Endometrium (tissue), 2 donors: ENCODE measurements at regions not wholly inside any gene's neighbourhood (a gene's known extent, or its start where the extent isn't known, plus 50 kb on each side); places are given as distances from the start of the nearest gene placed in this dataset.

Experiments
- FAIRE-seq: peaks from 2 replicates; lab custom pipeline; 2012; peaks lifted over from hg19 to GRCh38; lab: Jason Lieb, UNC
- donor health status: control.
- donor health status: control.

GRCh38 chr3:27861046-27862036 is 139.2 kb upstream of the EOMES start:
- no peak for FAIRE-seq

GRCh38 chr3:27865731-27866130 is 143.6 kb upstream of the EOMES start:
- FAIRE-seq: no peak

GRCh38 chr3:27869152-27869551 is 147.0 kb upstream of the EOMES start:
- no peak for FAIRE-seq

GRCh38 chr3:27877061-27878013 is 155.2 kb upstream of the EOMES start:
- no peak for FAIRE-seq

GRCh38 chr3:27878014-27878383 is 155.9 kb upstream of the EOMES start:
- no peak for FAIRE-seq

- no peak for FAIRE-seq
These were observed 159.1 kb upstream of the EOMES start for GRCh38 chr3:27880969-27881892.

GRCh38 chr3:27883266-27883665 is 161.1 kb upstream of the EOMES start:
- FAIRE-seq: no peak

- no peak for FAIRE-seq
These were observed 163.5 kb upstream of the EOMES start for GRCh38 chr3:27885641-27886040.

- FAIRE-seq: no peak
These were observed 166.4 kb upstream of the EOMES start for GRCh38 chr3:27888562-27888961.

- FAIRE-seq: no peak
These were observed 167.6 kb upstream of the EOMES start for GRCh38 chr3:27889745-27890144.

- FAIRE-seq: no peak
These were observed 178.2 kb upstream of the EOMES start for GRCh38 chr3:27900316-27900715.

- FAIRE-seq: no peak
These were observed 181.3 kb upstream of the EOMES start for GRCh38 chr3:27903446-27903845.

GRCh38 chr3:27905625-27906024 is 183.5 kb upstream of the EOMES start:
- no peak for FAIRE-seq

- peak; percentile 67 for FAIRE-seq
These were observed 185.0 kb upstream of the EOMES start for GRCh38 chr3:27907148-27907547.

GRCh38 chr3:27907929-27908328 is 185.8 kb upstream of the EOMES start:
- FAIRE-seq: no peak

GRCh38 chr3:27910456-27910855 is 188.3 kb upstream of the EOMES start:
- no peak for FAIRE-seq

GRCh38 chr3:27914199-27914598 is 192.1 kb upstream of the EOMES start:
- no peak for FAIRE-seq

- FAIRE-seq: no peak
These were observed 201.4 kb upstream of the EOMES start for GRCh38 chr3:27923349-27924068.

GRCh38 chr3:27927882-27928281 is 205.8 kb upstream of the EOMES start:
- FAIRE-seq: no peak

- no peak for FAIRE-seq
These were observed 208.0 kb upstream of the EOMES start for GRCh38 chr3:27930052-27930602.

- FAIRE-seq: no peak
These were observed 213.4 kb upstream of the EOMES start for GRCh38 chr3:27935492-27935891.
